Amygdala (tissue), 56 donors: ENCODE measurements at regions not wholly inside any gene's neighbourhood (a gene's known extent, or its start where the extent isn't known, plus 50 kb on each side); places are given as distances from the start of the nearest gene placed in this dataset.
A peak's percentile ranks its signal among the peaks of the same experiment; 100 is the strongest.
"Not testable (repeated sequence)": the region's sequence is repeated elsewhere in the genome, so short reads cannot be mapped to it uniquely, and the experiment has no call there.

Experiments used
- DNase-seq, 56 donors: peaks; one replicate each; lab custom pipeline; 2025; lab: John Stamatoyannopoulos, UW

DNA sequence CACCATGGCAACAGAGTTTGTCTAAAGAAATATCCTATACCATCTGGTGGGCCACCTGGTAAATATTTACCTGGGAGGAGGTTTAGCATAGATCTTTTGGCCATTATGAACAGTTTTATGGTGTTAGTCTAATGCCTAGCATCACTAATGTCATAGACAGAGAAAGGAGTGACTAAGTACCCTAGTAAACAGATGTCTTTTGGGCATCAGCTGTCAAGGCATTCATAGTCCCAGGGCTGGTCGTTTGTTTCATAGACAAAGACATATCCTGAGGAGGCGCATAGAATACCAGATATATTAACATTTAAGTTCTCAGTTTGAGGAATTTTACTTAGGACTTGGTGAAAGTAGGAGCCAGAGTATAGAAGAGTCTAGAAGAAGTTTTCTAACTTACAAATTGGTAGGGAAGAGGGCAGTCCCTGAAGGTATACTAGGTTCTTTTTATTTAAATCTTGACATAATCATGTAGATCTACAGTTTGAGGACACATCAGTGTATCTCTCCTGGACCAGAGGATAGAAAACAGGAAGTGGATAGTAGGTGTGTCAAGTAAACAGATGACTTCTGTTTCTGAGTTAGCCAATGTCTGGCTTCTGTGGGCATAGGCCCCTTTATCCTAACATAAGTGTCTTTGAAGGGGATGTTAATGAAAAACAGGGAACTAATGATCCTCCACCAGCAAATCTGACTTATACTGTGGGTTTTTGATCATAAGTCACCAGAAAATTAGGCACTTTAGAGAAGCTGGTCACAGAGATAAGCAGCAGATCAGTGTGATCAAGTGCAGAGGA lies 105.0 kb upstream of the PRSS3 start:
- DNase-seq: no peak

DNA sequence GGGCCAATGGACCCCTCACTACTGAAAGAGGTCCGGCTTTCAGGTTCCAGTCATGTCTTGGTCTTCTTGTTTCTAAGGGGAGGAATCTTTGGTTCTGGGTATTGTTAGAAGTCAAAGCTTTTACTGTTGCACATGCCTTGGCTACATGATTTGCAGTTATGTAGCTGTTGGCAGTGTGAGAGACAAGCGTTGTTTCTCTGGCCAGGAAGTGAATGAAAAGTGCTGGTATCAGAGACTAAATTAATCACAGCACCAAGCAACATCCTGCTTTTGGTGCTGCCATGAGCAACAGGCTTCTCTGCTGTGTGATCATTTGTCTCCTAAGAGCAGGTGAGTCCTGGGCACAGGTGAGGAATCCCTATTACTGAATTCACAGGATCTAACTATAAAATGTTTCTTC lies 100.1 kb upstream of the PRSS3 start:
- DNase-seq: no peak

DNA sequence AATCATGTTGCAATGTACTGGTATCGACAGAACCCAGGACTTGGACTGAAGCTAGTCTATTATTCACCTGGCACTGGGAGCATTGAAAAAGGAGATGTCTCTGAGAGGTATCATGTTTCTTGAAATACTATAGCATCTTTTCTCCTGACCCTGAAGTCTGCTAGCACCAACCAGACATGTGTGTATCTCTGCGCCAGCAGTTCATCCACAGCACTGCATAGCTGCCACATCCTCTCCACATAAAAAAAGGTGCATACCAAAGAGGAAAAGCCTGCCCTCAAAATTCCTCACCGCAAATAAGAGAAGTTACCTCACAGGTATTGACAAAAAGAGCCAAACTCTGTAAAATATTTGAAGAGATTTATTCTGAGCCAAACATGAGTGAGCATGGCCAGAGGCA lies 99.5 kb upstream of the PRSS3 start:
- no peak for DNase-seq

GRCh38 chr9:33697171-33697570 lies 98.2 kb upstream of the PRSS3 start:
- no peak for DNase-seq

DNA sequence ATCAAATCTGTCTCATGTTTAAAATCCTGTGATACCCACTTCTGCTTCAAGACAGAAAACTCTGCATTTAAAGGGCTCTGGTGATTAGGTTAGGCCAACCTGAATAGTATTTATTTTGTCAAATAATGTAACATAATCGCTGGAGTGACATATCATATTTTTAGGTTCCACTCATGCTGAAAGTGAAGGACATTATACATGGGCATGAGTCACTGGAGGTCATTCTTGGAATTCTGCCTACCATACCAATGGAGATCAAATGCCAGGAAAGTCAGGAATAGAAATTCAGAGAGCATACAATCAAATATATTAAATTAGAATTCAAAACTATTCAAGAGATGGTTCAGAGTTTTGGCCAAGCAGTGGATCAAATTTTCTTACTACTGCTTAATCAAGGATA lies 97.1 kb upstream of the PRSS3 start:
- DNase-seq: no peak

DNA sequence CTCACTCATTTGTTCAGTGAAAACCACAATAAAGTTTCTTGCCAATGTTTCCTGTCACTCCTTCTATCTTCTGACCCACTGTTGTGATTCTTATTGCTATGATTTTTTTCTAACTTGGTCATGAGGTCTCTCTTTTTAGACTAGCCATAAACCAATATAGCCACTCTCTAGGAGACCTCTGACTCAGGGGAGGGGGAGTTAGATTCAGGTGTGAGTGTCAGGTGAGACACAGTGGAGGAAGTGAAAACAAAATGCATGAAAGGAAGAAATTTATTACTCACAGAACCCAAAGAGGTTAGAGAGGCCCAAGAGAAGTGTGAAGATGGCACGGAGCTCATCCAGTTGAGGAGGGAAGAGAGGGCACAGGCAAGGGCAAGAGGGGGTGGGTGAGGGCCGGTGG lies 94.4 kb upstream of the PRSS3 start:
- DNase-seq: not testable (repeated sequence)

DNA sequence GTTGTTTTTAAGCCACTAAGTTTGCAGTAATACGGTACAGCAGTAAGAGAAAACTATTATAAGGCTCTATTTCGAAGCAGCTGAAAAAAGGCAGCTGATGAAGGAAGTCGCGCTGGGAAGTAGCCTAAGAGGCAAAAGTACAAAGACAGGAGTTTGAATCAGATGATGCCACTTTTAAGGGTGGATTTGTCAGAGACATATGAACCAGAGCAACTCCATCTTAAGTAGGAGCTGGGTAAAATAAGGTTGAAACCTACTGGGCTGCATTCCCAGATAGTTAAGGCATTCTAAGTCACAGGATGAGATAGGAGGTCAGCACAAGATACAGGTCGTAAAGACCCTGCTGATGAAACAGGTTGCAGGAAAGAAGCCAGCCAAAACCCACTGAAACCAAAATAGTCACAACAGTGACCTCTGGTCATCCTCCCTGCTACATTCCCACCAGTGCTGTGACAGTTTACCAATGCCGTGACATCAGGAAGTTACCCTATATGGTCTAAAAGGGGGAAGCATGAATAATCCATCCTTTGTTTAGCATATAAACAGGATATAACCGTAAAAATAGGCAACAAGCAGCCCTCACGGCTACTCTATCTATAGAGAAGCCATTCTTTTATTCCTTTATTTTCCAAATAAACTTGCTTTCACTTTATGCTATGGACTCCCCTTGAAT lies 91.8 kb upstream of the PRSS3 start:
- no peak for DNase-seq

DNA sequence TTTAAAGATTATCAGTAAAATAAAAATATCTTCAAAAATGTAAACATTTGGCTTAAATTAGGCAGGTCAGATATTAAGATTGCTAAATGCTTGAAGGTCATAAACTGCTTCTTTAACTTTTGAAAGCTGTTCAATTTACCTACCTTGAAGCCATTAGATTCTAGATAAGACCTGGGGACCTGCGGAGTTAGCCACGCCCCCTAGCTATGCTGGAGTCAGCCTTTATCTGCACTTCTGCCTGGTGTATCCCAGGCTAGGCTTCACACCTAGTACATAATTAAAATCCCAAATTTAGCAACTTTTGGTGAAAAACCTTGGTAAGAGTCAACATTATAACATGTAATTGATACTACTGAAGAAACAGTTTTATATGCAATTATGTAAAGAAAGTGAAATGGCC lies 89.9 kb upstream of the PRSS3 start:
- not testable (repeated sequence) for DNase-seq

- DNase-seq: no peak
Observed at GRCh38 chr9:33708441-33708840, 86.9 kb upstream of the PRSS3 start.

GRCh38 chr9:33709269-33709668 lies 86.1 kb upstream of the PRSS3 start:
- DNase-seq: no peak

GRCh38 chr9:33711418-33711817 lies 83.9 kb upstream of the PRSS3 start:
- peak in 1 of 56 donors; percentile 23 for DNase-seq

DNA sequence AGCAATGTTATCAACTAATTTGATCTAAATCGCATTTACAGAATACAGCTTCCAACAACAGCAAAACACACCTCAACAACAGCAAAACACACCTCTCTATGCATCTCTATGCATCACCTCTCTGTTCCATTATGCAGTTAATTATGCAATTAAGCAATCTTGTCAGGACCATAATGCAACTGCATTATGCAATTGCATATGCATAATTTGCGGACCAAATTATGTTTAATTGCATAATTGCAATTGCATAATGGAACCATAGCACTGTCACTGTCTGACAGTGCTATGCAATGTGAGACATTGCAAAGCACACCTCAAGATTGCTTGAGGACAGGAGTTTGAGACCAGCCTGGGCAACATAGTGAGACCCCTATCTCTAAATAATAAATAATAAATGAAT lies 80.4 kb upstream of the PRSS3 start:
- DNase-seq: no peak

GRCh38 chr9:33718987-33719386 lies 76.4 kb upstream of the PRSS3 start:
- DNase-seq: peak in 4 of 56 donors; percentile 5 to 32 (median 12)

GRCh38 chr9:33719581-33720374 lies 75.6 kb upstream of the PRSS3 start:
- no peak for DNase-seq

GRCh38 chr9:33721674-33722358 lies 73.5 kb upstream of the PRSS3 start:
- peak in 52 of 56 donors; percentile 12 to 89 (median 64) for DNase-seq

GRCh38 chr9:33722359-33722675 lies 73.0 kb upstream of the PRSS3 start:
- DNase-seq: no peak

DNA sequence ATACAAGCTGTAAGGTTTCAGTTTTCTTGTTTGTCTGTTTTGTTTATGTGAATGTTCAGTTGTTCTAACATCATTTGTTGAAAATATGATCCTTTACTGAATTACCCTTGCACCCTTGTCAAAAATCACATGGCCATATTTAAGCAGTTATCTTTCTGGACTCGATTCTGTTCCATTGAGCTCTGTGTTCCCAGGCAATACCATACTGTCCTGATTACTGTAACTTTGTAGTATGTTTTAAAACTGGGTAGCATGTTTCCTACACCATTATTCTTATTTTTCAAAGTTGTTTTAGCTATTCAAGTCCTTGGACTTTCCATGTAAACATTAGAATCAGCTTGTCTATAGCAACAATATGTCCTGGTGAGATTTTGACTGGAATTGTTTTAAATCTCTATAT lies 66.7 kb upstream of the PRSS3 start:
- no peak for DNase-seq

DNA sequence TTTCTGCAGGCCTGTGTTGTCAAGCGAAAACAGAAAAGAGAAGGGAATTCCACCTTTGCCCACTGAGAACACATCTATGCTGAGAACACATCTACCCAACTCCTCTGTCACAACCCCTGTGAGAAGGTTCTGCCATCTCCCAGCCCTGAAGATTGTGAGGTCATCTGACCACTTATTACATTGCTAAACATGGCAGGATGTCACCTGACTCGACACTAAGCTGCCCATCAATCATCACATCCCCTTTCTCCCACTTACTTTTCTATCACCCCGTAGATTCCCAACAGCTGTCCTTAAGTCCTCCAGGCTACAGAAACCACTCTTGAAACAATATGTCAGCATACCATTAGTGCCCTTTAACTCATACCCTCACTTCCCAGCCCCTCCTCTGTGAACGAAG lies 64.2 kb upstream of the PRSS3 start:
- no peak for DNase-seq

DNA sequence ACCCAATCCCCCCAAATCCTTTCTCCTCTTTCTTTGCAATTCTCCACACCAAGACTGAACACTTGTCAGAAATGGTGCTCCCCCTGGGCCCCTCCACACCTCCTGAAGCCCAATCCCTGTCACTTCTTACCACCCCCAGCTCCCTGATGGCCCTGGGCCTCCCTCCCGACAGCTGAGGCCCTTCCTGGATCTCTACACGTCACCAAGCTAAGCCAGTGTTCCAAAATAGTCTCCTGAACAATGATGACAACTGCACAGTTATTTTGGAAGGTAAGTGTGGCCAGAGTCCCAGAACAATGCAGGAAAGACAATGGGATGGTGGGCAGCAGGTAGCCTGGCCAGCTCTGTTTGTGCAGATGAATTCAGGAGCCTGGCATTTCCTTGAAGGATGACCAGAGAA lies 63.7 kb upstream of the PRSS3 start:
- no peak for DNase-seq

- DNase-seq: not testable (repeated sequence)
Observed at GRCh38 chr9:33734247-33734940, 61.0 kb upstream of the PRSS3 start.
